Adrenal gland (tissue), 5 donors: ENCODE measurements at regions not wholly inside any gene's neighbourhood (a gene's known extent, or its start where the extent isn't known, plus 50 kb on each side); places are given as distances from the start of the nearest gene placed in this dataset.

Source experiments
- POLR2A ChIP-seq, 2 donors: fragments of 450-650 bp; IDR thresholded peaks; one replicate each; pipeline ENCODE4 v1.6.1; 2017; ENCODE audit warnings: antibody characterized with exemption in 2 of 2, mild to moderate bottlenecking in 2 of 2, moderate library complexity in 1 of 2
- TF ChIP-seq, protein P1 (sequence below), 6 experiments: fragments of 450-650 bp in 4 of 6; fragments of 200-600 bp in 2 of 6; sonication (generic) in 1 of 6; IDR thresholded peaks; 1 replicate in 5 of 6; 2 replicates in 1 of 6; pipeline versions ENCODE4 v1.5.1 to v1.8.0; 2016 to 2021; ENCODE audit warnings: antibody characterized with exemption in 6 of 6, mild to moderate bottlenecking in 2 of 6, moderate library complexity in 1 of 6
- donor health status: DM: no; HTN: no; CAD: no.

- TF ChIP-seq, protein P1, sequence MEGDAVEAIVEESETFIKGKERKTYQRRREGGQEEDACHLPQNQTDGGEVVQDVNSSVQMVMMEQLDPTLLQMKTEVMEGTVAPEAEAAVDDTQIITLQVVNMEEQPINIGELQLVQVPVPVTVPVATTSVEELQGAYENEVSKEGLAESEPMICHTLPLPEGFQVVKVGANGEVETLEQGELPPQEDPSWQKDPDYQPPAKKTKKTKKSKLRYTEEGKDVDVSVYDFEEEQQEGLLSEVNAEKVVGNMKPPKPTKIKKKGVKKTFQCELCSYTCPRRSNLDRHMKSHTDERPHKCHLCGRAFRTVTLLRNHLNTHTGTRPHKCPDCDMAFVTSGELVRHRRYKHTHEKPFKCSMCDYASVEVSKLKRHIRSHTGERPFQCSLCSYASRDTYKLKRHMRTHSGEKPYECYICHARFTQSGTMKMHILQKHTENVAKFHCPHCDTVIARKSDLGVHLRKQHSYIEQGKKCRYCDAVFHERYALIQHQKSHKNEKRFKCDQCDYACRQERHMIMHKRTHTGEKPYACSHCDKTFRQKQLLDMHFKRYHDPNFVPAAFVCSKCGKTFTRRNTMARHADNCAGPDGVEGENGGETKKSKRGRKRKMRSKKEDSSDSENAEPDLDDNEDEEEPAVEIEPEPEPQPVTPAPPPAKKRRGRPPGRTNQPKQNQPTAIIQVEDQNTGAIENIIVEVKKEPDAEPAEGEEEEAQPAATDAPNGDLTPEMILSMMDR (IDR thresholded peaks at IDR 0.05), result no peak
- no peak for TF ChIP-seq POLR2A (IDR thresholded peaks at IDR 0.05)
Observed at GRCh38 chr6:167481307-167481926, 156.5 kb downstream of the TTLL2 start.
